Common myeloid progenitor, CD34-positive (primary cell): ENCODE measurements at regions not wholly inside any gene's neighbourhood (a gene's known extent, or its start where the extent isn't known, plus 50 kb on each side); places are given as distances from the start of the nearest gene placed in this dataset.
"Not testable (repeated sequence)": the region's sequence is repeated elsewhere in the genome, so short reads cannot be mapped to it uniquely, and the experiment has no call there.

Source experiments
- CTCF ChIA-PET: fragments of 350-600 bp; sonication (Branson Sonifier 250); formaldehyde crosslinking; loops from one replicate; lab custom pipeline; 2021; ENCODE audit warnings: antibody characterized with exemption; lab: Charles Lee
- POLR2A ChIA-PET: fragments of 350-600 bp; sonication (Branson Sonifier 250); formaldehyde crosslinking; loops from one replicate; lab custom pipeline; 2021; ENCODE audit warnings: antibody characterized with exemption; lab: Charles Lee
- DNase-seq, 3 donors: peaks; one replicate each; pipeline versions ENCODE4 v3.0.0 to v3.0.0-alpha.2; 2013
- H3K27ac ChIP-seq, 2 experiments: 1 replicate in 1 of 2; 2 replicates in 1 of 2; pipeline ENCODE4 v1.7.0; 2013; ENCODE audit warnings: inconsistent platforms in 2 of 2, low read length in 2 of 2, mild to moderate bottlenecking in 2 of 2, low read depth in 1 of 2, moderate library complexity in 1 of 2; ENCODE audit not compliant: severe bottlenecking in 2 of 2, insufficient read depth in 1 of 2, poor library complexity in 1 of 2
- H3K27me3 ChIP-seq, 5 experiments: replicated peaks in 2 of 5; 1 replicate in 3 of 5; 2 replicates in 2 of 5; pipeline versions ENCODE4 v1.6.1 to v1.7.0; 2013; ENCODE audit warnings: low read length in 4 of 5, mild to moderate bottlenecking in 2 of 5, moderate library complexity in 2 of 5, inconsistent platforms in 1 of 5; ENCODE audit not compliant: insufficient read depth in 5 of 5, control insufficient read depth in 4 of 5
- H3K36me3 ChIP-seq, 4 experiments: 1 replicate in 2 of 4; 2 replicates in 2 of 4; pipeline versions ENCODE4 v1.6.1 to v1.7.0; 2013; ENCODE audit warnings: low read length in 3 of 4, control low read depth in 1 of 4, mild to moderate bottlenecking in 1 of 4; ENCODE audit not compliant: control insufficient read depth in 4 of 4, insufficient read depth in 4 of 4
- H3K4me1 ChIP-seq, 4 experiments: 1 replicate in 3 of 4; 2 replicates in 1 of 4; pipeline versions ENCODE4 v1.6.1 to v1.7.1; 2013; ENCODE audit warnings: low read length in 3 of 4, mild to moderate bottlenecking in 3 of 4, control low read depth in 1 of 4, inconsistent platforms in 1 of 4, moderate library complexity in 1 of 4; ENCODE audit not compliant: control insufficient read depth in 4 of 4, insufficient read depth in 4 of 4; ENCODE audit errors: control extremely low read depth in 1 of 4
- H3K4me3 ChIP-seq, 7 experiments: 1 replicate in 4 of 7; 2 replicates in 3 of 7; pipeline versions ENCODE4 v1.5.1 to v1.7.0; 2013; ENCODE audit warnings: mild to moderate bottlenecking in 7 of 7, low read length in 6 of 7, moderate library complexity in 6 of 7, inconsistent platforms in 2 of 7, low read depth in 2 of 7, control low read depth in 1 of 7; ENCODE audit not compliant: insufficient read depth in 4 of 7, control insufficient read depth in 1 of 7; ENCODE audit errors: extremely low read depth in 1 of 7
- H3K9me3 ChIP-seq, 5 experiments: 1 replicate in 4 of 5; 2 replicates in 1 of 5; pipeline versions ENCODE4 v1.6.1 to v1.7.1; 2013; ENCODE audit warnings: low read length in 4 of 5, mild to moderate bottlenecking in 2 of 5, inconsistent platforms in 1 of 5, low read depth in 1 of 5, moderate library complexity in 1 of 5; ENCODE audit not compliant: control insufficient read depth in 4 of 5, insufficient read depth in 2 of 5; ENCODE audit errors: control extremely low read depth in 1 of 5
- WGBS: methylation state at CpG from one replicate; pipeline ENCODE4 v1.1.5; 2013; ENCODE audit not compliant: insufficient coverage; 5-methylcytosine and 5-hydroxymethylcytosine counted together

DNA sequence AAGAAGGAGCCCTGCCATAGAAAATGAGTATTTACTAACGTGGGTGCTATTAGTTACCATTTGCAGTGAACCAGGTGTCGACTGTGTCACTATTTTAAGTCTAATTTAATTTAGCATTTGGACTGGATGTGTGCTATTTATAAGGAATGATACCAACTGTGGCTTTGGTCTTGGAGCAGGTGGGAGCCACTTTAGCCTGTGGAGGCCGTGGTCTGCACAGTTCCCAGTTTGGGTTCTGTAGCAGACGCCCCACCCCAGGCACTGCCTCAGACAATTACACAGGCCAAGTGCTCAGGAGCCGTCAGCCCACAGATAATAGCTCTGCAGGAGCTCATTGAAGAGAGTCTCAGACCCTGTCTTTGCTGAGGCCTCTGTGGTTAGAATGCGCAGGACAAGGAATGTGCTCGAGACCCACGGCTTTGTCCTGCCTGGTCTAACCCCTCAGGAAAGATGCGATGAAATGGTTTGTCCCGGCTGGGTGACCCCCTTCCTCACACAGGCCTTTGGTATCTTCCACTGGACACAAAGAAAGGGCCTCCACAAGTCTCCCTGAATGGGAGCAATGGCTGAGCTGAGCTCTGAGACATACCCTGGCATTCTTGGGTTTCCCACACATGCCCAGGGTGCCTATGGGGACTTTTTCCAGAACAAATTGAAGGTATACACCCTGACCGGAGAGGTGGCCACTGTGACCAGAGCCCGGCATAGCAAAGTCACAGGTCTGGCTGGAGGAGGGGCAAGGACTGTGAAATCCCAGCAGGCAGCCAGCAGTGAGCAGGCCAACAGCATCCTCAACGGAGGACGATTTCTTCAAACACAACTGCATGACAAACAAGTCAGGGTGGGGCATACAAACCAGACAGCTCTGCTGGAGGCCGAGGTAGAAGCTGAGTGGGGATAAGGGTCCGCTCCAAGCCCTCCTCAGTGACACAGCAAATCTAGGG, 251.2 kb downstream of the ARHGAP12 start:
- H3K4me1 ChIP-seq = no peaks in the 10 kb centered on the region
- ChIA-PET CTCF (no interaction called here), POLR2A (no interaction called here)
- H3K36me3 ChIP-seq = no peaks in the 10 kb centered on the region
- no peaks in the 10 kb centered on the region for H3K27me3 ChIP-seq
- H3K4me3 ChIP-seq = no peak overlapping the region
- WGBS = 95% methylated on average over 14 of the region's 16 CpGs
- H3K27ac ChIP-seq = no peak overlapping the region
- DNase-seq = no peak
- H3K9me3 ChIP-seq = peaks cover 2 to 28% (median 14%) of the 10 kb centered on the region in 5 experiments

DNA sequence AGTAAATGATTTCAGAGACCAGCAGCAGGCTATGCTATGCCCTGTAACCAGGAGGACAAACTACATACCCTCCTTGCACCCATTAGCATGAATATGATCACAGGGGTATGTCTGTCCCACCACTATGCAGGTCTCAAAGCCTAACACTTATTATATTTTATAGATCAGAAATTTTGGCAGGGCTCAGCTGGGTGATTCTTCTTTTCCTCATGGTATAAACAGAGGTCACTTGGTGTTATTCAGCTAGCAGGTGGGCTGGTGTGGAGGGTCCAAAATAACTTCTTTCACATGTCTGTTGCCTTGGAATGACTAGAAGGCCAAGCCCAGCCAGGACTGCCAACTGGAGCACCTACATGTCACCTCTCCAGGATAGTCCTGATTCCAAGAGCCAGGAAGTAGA, 252.9 kb downstream of the ARHGAP12 start:
- Histone ChIP-seq H3K36me3 (no peaks in the 10 kb centered on the region), H3K27me3 (no peaks in the 10 kb centered on the region), H3K27ac (no peak overlapping the region), H3K9me3 (peaks cover 0 to 28% (median 11%) of the 10 kb centered on the region in 5 experiments), H3K4me1 (no peaks in the 10 kb centered on the region), H3K4me3 (no peak overlapping the region)
- no peak for DNase-seq
- ChIA-PET CTCF (no interaction called here), POLR2A (no interaction called here)

- H3K27ac ChIP-seq = no peak overlapping the region
- H3K4me3 ChIP-seq = no peak overlapping the region
- H3K27me3 ChIP-seq = no peaks in the 10 kb centered on the region
- no peak for DNase-seq
- ChIA-PET POLR2A (no interaction called here), CTCF (no interaction called here)
- H3K36me3 ChIP-seq = no peaks in the 10 kb centered on the region
- H3K4me1 ChIP-seq = no peaks in the 10 kb centered on the region
- peaks cover 0 to 12% (median 8%) of the 10 kb centered on the region in 5 experiments for H3K9me3 ChIP-seq
- 100% methylated on average over 1 of the region's 1 CpG for WGBS
Observed at GRCh38 chr10:31669357-31669756, 259.3 kb downstream of the ARHGAP12 start.

DNA sequence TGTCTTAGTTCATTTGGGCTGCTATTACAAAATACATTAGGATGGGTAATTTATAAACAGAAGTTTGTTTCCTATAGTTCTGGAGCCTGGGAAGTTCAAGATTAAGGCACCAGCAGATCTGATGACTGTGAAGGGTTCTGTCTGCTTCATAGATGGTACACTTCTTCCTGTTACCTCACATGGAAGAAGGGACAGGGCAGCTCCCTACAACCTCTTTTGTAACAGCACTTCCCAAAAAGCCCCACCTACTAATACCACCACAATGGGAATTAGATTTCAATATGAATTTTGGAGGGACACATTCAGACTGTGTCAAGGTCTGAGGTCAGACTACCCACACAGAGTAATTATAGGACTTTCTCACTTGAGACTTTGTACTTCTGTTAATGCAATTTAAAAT, 260.3 kb downstream of the ARHGAP12 start:
- POLR2A ChIA-PET = no interaction called here

GRCh38 chr10:31665764-31666279, 262.8 kb downstream of the ARHGAP12 start:
- H3K27me3 ChIP-seq, CTCF ChIA-PET, H3K4me3 ChIP-seq, DNase-seq, H3K27ac ChIP-seq, POLR2A ChIA-PET, H3K36me3 ChIP-seq, H3K9me3 ChIP-seq, H3K4me1 ChIP-seq: not testable (repeated sequence)
- WGBS = 100% methylated on average over 3 of the region's 3 CpGs

More for the DNA sequence above, 260.3 kb downstream of the ARHGAP12 start:
- H3K27ac ChIP-seq = no peak overlapping the region
- peaks cover 0 to 7% (median 5%) of the 10 kb centered on the region in 5 experiments for H3K9me3 ChIP-seq
- H3K27me3 ChIP-seq = no peaks in the 10 kb centered on the region
- no peak for DNase-seq
- CTCF ChIA-PET = no interaction called here
- no peaks in the 10 kb centered on the region for H3K36me3 ChIP-seq
- no peaks in the 10 kb centered on the region for H3K4me1 ChIP-seq
- H3K4me3 ChIP-seq = no peak overlapping the region

DNA sequence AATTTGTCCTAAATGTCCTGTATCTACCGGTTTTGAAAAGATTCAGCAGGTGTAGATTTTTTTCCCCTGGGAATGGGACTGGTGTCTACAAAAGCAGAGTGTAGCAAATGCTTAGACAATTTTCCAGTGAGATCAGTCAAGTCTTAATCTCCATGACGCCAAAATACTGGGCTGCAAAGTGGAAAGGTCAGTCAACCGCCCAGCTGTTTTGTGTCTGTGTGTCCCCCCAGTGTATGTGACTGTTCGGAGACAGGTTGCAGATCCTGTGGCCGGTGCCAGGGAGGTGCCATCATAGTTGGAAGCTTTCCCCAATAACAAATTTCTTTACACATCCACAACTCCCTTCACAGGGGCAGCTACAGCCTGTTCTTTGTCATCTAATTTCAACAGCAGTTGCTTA, 263.8 kb downstream of the ARHGAP12 start:
- 96% methylated on average over 5 of the region's 5 CpGs for WGBS
- no peak overlapping the region for H3K27ac ChIP-seq
- H3K4me3 ChIP-seq = no peak overlapping the region
- H3K9me3 ChIP-seq = no peaks in the 10 kb centered on the region
- ChIA-PET POLR2A (no interaction called here), CTCF (no interaction called here)
- DNase-seq = no peak
- H3K36me3 ChIP-seq = no peaks in the 10 kb centered on the region
- no peaks in the 10 kb centered on the region for H3K27me3 ChIP-seq
- no peaks in the 10 kb centered on the region for H3K4me1 ChIP-seq

DNA sequence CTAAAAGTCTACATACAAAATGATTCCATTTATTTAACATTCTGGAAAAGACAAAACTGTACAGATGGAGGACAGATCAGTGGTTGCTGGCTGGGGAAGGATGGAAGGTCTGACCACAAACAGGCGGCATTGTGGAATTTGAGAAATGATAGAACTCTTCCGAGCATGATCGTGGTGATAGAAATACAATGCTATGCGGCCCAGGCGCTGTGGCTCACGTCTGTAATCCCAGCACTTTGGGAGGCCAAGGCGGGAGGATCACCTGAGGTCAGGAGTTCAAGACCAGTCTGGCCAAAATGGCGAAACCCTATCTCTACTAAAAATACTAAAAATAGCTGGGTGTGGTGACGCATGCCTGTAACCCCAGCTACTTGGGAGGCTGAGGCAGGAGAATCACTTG, 264.6 kb downstream of the ARHGAP12 start:
- H3K9me3 ChIP-seq, H3K27me3 ChIP-seq, CTCF ChIA-PET, DNase-seq, H3K36me3 ChIP-seq, H3K4me1 ChIP-seq, H3K4me3 ChIP-seq, POLR2A ChIA-PET, H3K27ac ChIP-seq: not testable (repeated sequence)
- 94% methylated on average over 7 of the region's 9 CpGs for WGBS
